ENCODE measurements at regions not wholly inside any gene's neighbourhood (a gene's known extent, or its start where the extent isn't known, plus 50 kb on each side); places are given as distances from the start of the nearest gene placed in this dataset.

GRCh38 chr2:60676706-60677330 is 79.2 kb upstream of the PAPOLG start:
- WGBS (ENCODE audit: insufficient coverage) = 17% methylated on average over 1 of the region's 4 CpGs
- peaks cover 6% of the 10 kb centered on the region for H3K27me3 Mint-ChIP-seq
- H2AFZ ChIP-seq (ENCODE audit: insufficient read depth, low read depth, low read length, poor library complexity, severe bottlenecking) = no peak overlapping the region

More at GRCh38 chr2:60676706-60677330, 79.2 kb upstream of the PAPOLG start:
- Histone ChIP-seq H3K4me3 (ENCODE audit: control extremely low read depth in 1 of 5, extremely low read depth in 1 of 5, insufficient read depth in 1 of 5, low read depth in 2 of 5, low read length in 4 of 5) (no peak overlapping the region), H3K79me2 (ENCODE audit: control insufficient read depth, insufficient read depth, low read length) (no peaks in the 10 kb centered on the region), H3K27me3 (replicated peaks in 1 of 4; ENCODE audit: control extremely low read depth in 1 of 4, control insufficient read depth in 3 of 4, insufficient read depth in 4 of 4, low read length in 3 of 4) (peaks cover 0 to 3% (median 0%) of the 10 kb centered on the region in 4 experiments), H3K36me3 (replicated peaks in 1 of 2; ENCODE audit: control extremely low read depth in 1 of 2, control insufficient read depth in 1 of 2, extremely low read depth in 1 of 2, insufficient read depth in 2 of 2, low read length in 1 of 2) (no peaks in the 10 kb centered on the region), H3K9ac (ENCODE audit: low read length) (no peak overlapping the region), H3K4me1 (ENCODE audit: control insufficient read depth in 2 of 2, insufficient read depth in 2 of 2, low read length in 2 of 2) (peaks cover 0 to 3% of the 10 kb centered on the region in 2 donors), H3K4me2 (replicated peaks; ENCODE audit: low read depth, low read length, poor library complexity, severe bottlenecking) (no peak overlapping the region), H3K9me3 (ENCODE audit: control extremely low read depth in 1 of 3, control insufficient read depth in 2 of 3, insufficient read depth in 1 of 3, low read length in 2 of 3) (no peaks in the 10 kb centered on the region), H4K20me1 (ENCODE audit: control insufficient read depth, insufficient read depth, low read length, poor library complexity, severe bottlenecking) (no peaks in the 10 kb centered on the region), H3K27ac (ENCODE audit: low read length in 2 of 2) (no peak overlapping the region)
- intact Hi-C loops (cut with micrococcal nuclease) = no loop called here
- no peak for ATAC-seq (ENCODE audit: low read depth)
- peaks cover 4% of the 10 kb centered on the region for H3K4me1 Mint-ChIP-seq
- H3K9me3 Mint-ChIP-seq (ENCODE audit: insufficient read depth) = no peaks in the 10 kb centered on the region
- ChIA-PET POLR2A (no interaction called here), CTCF (interaction anchor here (0.9 to 7.5 kb wide), 5 partner anchors 11 to 1914 kb away, joined by 3 to 135 read pairs (median 57); no protein-coding TSS in a partner anchor)
- H3K4me3 Mint-ChIP-seq = no peak overlapping the region
- no peak for DNase-seq
- TF ChIP-seq CTCF (IDR thresholded peaks at IDR 0.05) = no peak
- TF ChIP-seq EZH2 (IDR thresholded peaks at IDR 0.05; ENCODE audit: borderline replicate concordance, insufficient read depth, low read depth, low read length, poor library complexity, severe bottlenecking) = no peak
- H3K27ac Mint-ChIP-seq = no peak overlapping the region
